GM19023 (cell line): ENCODE measurements at regions not wholly inside any gene's neighbourhood (a gene's known extent, or its start where the extent isn't known, plus 50 kb on each side); places are given as distances from the start of the nearest gene placed in this dataset.
A peak's percentile ranks its signal among the peaks of the same experiment; 100 is the strongest.

ENCODE experiments used
- ATAC-seq: cut with Tn5 transposase; IDR thresholded peaks from one replicate; pipeline ENCODE4 v1.9.1; 2021; ENCODE audit warnings: mild to moderate bottlenecking, moderate library complexity; ENCODE audit not compliant: unreplicated experiment

DNA sequence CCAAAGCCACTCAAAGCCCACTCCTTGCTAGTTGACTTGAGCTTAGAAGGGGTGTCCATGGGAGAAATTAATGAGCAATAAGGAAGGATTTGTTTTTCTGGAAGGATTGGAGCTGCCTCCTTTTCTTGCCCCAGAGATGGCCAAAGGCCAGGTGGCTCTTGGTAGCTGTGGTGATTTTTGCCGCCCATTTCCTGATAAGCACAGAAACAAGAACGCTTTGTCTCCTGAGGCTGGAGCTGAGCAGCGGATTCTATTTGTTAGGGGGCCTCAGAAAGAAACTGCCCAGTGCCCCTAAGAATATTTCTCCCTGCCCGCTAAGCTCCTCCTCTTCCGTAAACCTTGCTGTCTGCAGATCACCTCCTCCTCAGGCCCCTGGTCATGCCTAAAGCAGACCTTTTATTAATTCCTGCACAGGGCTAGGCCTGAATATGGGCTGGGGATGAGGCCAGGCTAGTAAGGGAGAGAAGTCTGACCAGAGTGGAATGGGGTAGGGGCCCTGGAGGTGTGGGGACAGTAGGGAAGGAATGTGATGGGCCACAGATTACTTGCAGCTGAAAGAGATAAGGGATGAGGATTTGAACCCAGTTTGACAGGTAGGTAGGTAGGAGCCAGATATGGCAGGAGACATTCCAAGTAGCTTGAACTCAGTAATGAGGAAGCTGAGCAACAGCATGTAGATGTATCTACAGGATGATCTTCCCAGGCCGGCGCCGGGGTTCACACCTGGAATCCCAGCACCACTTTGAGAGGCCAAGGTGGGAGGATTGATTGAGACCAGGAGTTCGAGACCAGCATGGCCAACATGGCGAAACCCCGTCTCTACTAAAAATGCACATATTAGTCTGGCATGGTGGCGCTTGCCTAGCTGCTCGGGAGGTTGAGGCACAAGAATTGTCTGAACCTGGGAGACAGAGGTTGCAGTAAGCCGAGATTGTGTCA is 71.2 kb upstream of the NAA20 start:
- ATAC-seq: no peak

DNA sequence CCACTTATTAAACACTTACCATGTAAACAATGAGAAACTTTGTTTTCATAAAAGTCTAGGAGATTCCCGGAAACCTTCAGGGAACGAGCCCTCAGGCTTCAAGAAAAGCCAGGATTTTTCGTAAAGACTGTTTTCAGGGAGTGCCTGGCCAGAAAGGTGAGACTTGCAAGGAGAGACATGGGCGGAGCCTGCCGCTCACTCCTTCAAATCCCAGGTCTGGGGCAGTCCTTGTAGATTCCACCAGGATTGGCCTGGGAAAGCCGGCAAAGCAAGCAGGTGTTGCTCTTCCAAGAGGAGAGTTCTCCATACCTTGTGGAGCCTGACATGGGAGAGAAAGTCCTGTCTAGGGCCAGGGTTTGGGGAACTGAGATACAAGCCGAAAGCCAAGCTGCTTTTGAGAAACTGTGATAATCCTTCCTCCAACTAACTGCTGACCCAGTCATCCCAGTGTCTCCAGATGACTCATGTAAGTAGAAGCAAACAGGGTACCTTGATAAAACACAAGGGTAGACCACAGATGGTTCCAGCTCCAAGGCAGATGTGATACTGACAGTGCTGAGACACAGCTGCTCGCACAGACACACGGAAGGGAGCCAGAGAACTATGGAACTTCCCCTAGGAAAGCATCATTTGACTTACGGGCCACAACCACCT is 69.4 kb upstream of the NAA20 start:
- ATAC-seq: peak; percentile 65

DNA sequence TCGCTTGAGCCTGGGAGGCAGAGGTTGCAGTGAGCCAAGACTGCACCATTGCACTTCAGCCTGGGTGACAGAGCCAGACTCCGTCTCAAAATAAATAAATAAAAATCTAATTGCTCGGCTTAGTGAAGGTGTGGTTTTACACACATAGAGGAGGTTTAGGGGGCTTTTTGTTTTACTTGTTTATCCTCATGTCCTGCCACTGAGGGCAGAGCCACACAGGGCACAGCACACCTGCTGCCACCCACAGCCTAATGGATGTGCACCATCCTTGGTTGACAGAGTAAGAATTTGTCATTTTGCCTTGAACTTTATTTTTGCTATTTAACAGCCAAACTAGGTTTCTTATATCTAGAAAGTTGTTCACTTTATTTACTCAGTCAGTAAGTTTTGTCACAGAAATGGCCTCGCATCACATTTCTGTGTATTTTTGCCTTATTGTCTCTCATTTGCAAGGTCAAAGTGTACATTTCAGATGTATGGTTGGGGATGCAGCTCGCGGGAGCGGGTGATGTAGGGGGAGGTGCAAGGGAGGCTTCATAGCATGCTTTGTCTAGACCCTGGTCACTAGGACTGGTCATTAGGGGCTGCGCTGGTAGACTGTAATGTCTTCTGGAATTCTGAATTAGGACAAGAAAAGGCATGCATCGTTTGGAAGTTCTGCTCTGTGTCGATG is 67.8 kb upstream of the NAA20 start:
- no peak for ATAC-seq

DNA sequence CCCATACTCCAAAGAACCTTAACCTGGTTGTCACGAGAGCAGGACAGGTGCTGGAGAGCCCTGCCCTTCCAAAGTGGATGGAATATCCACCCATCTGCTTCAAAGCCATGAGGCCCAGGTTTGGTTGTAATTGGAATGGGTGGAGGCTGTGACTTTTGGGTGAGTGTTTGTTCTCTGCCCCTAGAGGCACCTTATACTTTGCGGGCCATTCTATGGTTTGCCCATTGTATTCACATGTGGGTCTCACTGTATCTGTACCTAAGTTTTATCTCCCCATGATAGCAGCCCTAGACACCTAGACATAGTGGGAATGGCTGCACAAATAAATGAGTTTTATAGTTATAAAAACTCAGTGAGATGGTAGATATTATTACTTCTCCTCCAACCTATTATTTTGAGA is 67.1 kb upstream of the NAA20 start:
- ATAC-seq: no peak

DNA sequence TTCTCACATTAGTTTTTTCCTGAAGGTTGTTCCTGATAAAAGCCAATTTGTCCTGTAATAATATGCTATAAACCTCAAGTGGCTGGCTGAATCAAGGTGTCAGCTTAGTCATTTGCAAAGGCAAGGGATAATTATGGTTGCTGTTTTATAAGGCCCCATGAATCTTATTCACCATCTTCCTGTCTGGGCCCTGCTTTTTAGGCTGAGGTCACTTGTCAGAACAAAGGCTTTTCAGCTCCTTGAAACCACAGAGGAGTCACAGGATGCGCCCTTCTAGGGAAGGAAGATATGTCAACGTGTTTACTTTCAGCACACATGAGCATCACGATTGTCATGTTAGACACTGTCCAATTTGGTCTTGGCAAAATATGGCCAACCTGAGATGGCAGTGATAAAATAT is 64.8 kb upstream of the NAA20 start:
- no peak for ATAC-seq

DNA sequence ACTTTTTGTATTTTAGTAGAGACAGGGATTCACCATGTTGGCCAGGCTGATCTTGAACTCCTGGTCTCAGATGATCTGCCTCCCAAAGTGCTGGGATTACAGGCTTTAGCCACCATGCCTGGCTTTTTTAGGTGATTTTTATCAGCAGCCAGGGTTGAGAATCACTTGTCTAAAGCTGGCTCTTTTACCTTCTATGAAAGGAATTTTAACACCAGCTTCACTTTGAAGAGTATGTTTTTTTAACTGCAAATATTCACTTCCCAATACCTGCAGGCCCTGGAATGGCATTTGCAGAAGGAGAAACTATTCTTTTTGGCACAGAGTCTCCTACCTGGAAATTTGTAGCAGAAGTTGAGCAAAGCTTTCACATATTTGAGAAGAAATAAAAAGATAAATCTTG is 63.6 kb upstream of the NAA20 start:
- no peak for ATAC-seq

DNA sequence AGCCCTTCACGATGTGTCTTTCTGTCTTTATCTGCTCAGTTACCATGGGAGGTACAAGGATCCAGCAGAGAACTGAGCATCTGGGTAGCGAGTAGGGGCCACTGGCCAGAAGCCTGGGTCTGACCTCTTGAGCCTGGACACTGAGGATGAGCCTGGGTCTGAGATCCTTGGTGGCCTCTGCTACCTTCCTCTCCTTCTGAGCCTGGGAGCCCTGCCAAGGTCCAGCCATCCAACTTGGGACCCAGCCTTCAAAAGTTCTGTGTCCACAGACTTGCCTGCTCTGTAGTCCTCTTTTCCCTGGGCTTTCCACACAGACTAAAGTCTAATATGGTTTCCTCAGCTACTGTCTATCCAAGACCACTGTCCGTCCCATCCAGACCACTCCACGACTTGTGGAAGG is 60.2 kb upstream of the NAA20 start:
- no peak for ATAC-seq

DNA sequence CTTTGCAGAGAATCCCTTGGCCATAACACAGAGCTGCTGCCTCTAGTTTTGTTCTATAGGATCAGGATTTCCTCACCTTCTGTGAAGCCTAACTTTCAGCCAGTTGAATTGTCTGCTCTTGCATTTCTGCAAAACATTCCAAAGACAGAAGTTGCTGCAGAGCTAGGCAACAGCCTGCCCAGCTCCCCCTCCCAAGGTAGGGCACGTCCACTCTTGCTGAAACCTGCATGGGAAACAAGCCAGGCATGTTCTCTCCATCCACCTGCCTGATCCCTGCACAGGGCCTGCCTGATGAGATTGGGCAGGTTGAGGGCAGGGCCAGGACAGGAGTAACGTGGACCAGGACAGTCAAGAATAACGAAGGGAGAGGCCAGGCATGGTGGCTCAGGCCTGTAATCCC is 58.9 kb upstream of the NAA20 start:
- ATAC-seq: no peak

DNA sequence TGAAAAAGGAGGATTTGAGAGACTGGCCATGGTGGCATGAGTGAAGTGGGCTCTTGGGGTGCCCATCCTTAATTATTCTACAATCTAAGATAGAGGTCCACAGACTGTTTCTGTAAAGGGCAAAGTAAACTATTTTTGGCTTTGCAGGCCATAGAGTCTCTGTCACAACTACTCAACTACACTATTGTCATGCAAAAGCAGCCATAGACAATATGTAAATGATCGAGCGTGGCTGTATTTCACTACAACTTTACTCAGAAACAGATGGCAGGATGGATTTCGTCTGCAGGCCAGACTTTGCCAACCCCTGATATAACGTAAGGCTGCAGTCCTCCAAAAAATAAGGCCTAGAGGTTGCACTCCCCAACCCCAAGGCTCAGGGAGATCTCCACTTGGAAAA is 58.2 kb upstream of the NAA20 start:
- no peak for ATAC-seq

DNA sequence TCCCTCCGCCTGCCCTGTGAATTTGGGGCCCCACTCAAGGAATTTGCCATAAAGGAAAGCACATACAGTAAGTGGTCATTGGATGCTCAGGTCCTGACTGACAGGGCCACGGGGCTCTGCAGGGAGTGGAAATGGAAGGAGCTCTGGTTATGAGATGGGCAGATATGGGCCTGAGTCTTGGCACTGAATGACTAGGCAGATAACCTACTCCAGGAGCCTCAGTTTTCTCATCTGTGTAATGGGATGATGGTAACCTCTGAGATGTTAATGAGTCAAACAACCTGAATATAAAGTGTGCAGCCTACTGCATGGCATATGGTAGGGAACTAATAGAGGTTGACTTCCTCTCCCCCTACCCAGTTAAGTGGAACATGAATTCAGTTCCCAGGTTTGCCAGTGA is 56.4 kb upstream of the NAA20 start:
- ATAC-seq: no peak

DNA sequence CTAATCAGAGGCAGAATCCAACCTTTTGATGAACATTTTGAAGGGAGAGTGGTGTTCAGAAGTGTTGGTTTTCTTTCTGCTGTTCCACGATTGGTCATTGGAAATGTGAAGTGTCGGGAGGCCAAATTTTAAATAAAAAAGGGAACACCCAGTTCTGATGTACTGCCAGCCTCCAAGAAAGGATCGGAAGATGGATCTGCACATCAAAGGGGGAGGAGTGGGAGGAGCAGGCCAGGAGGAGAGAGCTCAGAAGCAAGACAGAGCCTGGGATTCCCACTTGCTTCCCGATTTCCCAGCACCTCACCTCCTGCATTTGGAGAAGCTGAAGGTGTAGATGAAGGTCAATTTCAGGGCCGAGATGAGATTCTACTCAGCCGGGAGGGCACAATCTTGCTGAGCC is 55.9 kb upstream of the NAA20 start:
- ATAC-seq: no peak

DNA sequence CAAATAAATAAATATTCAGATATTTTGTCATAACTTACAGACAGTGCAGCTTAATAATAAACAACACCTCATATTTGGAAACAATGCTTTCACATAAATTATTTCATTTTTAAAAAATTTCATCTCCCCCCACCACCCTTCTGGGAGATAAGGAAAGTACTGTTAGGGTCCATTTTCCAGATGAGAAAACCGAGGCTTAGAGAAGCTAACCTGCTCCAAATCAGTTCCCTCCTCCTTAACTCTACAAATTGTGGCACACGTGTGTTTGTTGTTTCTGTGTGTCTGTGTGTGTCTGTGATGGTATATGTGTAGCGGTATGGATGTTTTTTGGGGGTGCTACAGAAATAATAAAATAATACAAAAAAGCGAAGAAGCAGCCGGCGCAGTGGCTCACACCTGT is 54.2 kb upstream of the NAA20 start:
- no peak for ATAC-seq

DNA sequence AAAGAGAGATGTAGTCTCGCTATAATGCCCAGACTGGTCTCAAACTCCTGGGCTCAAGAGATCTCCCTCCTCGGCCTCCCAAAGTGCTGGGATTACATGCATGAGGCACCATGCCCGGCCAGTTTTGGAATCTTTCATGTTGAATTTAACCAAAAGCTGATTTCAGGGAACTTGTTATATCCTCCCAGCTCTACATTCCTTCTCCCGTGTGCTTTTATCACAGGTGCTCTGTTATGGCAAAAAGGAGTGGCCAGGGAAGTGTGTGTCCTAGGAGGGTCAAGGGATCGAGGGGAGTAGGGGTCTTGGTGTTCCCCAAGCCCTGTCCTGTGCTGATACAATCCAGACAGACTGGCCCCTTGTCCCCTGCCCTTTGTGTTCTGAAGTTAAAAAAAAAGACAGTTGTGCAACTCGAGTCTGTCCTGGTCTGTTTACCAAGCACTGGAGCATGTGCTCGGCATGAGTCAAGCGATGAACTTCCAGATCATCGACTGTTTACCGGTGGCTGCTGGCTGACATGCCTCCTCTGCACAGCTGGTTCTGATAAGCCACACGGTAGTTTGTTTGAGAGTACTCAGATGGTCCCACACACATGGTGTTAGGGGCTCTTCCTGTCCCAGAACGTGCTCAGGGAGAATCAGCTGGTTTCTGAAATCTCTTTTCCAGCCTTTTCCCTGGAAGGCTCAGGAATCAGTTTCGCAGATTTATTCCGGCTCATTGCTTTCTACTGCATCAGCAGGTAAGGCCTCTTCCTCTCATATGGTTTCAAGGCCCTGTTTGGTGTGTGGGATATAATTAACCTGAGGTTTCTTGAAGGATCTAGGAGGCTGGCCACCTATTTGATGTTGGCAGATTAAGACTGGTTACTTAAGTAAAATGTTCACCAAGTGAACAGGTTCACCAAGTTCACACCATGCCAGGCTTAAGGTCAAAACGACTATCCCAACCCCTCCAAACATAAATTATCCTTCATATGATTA is 52.6 kb upstream of the NAA20 start:
- ATAC-seq: no peak

DNA sequence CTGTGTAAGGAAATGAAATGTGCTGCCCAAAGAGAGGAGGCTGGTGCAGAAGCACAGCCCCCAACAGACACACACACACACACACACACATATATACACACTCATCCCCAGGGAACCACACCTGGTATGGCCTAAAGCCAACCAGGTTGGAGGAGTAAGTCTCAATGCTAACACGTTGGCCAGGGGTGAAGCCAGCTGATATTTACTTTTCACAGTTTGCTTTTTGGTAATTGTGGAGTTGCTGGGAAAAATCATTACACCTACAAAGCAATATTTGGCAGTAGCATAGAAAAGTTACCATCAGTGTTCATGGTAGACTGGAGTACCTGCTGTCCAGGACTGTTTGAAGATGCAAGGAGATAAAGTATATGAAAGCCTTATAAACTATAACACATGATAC is 50.3 kb upstream of the NAA20 start:
- no peak for ATAC-seq
